ENCODE measurements at regions not wholly inside any gene's neighbourhood (a gene's known extent, or its start where the extent isn't known, plus 50 kb on each side); places are given as distances from the start of the nearest gene placed in this dataset.

- H2AK5ac ChIP-seq (ENCODE audit: insufficient read length, low read length), result no peak overlapping the region
- H3K79me1 ChIP-seq (ENCODE audit: insufficient read depth, low read depth, low read length, poor library complexity, severe bottlenecking), result no peaks in the 10 kb centered on the region
Observed at GRCh38 chr13:111525320-111526118, 205.1 kb downstream of the TEX29 start.

More at GRCh38 chr13:111525320-111526118, 205.1 kb downstream of the TEX29 start:
- H3T11ph ChIP-seq (ENCODE audit: low read length), result no peak overlapping the region
- no peak overlapping the region for H2AFZ ChIP-seq (ENCODE audit: low read length)
- no peak overlapping the region for H2BK5ac ChIP-seq (ENCODE audit: insufficient read length, low read length)
- H4K20me1 ChIP-seq (ENCODE audit: control insufficient read depth, insufficient read depth, insufficient read length), result no peaks in the 10 kb centered on the region
- H3K4me1 ChIP-seq (ENCODE audit: insufficient read depth, low read length), result peaks cover 2% of the 10 kb centered on the region; the same call in 1 of the 2 replicates
- no peak overlapping the region for H4K91ac ChIP-seq (ENCODE audit: insufficient read length, low read depth, low read length)
- Mint-ChIP-seq H3K27ac (no peak overlapping the region), H3K27me3 (ENCODE audit: low read depth) (peaks cover 20% of the 10 kb centered on the region), H3K36me3 (ENCODE audit: insufficient read depth in 1 of 3, low read depth in 3 of 3) (no peaks in the 10 kb centered on the region), H3K4me1 (peaks cover 12 to 16% of the 10 kb centered on the region in 2 experiments), H3K4me3 (no peak overlapping the region), H3K9me3 (no peaks in the 10 kb centered on the region)
- no peak for DNase-seq
- no peak for TF ChIP-seq CTCF (conservative IDR thresholded peaks at IDR 0.05)
- no peak overlapping the region for H2BK120ac ChIP-seq (ENCODE audit: low read depth, low read length, poor library complexity, severe bottlenecking)
- no peak overlapping the region for H2BK15ac ChIP-seq (ENCODE audit: low read depth, low read length)
- no peaks in the 10 kb centered on the region for H3K9me3 ChIP-seq (ENCODE audit: control insufficient read depth, low read depth, low read length)
- H4K5ac ChIP-seq (ENCODE audit: insufficient read length, low read depth, low read length), result no peak overlapping the region
- H2BK12ac ChIP-seq (ENCODE audit: insufficient read length, low read depth, low read length), result no peak overlapping the region
- H3K56ac ChIP-seq (ENCODE audit: insufficient read length, low read depth, low read length), result no peak overlapping the region
- no CpG with 5 or more reads among the region's 3 CpGs for WGBS (ENCODE audit: extremely low coverage, insufficient read length, low lambda C conversion rate)
- H3K9ac ChIP-seq (ENCODE audit: extremely low read depth, insufficient read length, low read length), result no peak overlapping the region
- H3K23ac ChIP-seq (ENCODE audit: insufficient read length, low read depth, low read length), result no peak overlapping the region
- H3K79me2 ChIP-seq (ENCODE audit: insufficient read depth, low read length), result no peaks in the 10 kb centered on the region
- no peaks in the 10 kb centered on the region for H3K23me2 ChIP-seq (ENCODE audit: insufficient read length, low read depth, low read length, poor library complexity, severe bottlenecking)
- H3K27me3 ChIP-seq (ENCODE audit: insufficient read depth, low read length), result peaks cover 3% of the 10 kb centered on the region; the same call in 1 of the 2 replicates
- no peak overlapping the region for H3K4ac ChIP-seq (ENCODE audit: low read depth, low read length)
- no peak overlapping the region for H3K18ac ChIP-seq (ENCODE audit: insufficient read length, low read depth, low read length)
- H3K14ac ChIP-seq (ENCODE audit: insufficient read depth, low read length), result no peak overlapping the region
- no peak overlapping the region for H3K27ac ChIP-seq (ENCODE audit: insufficient read length, low read depth, low read length)
- no peak overlapping the region for H3K4me2 ChIP-seq (ENCODE audit: insufficient read depth, insufficient read length, low read length)
- H4K8ac ChIP-seq (replicated peaks; ENCODE audit: insufficient read length, low read depth, low read length), result no peak overlapping the region
- H2BK20ac ChIP-seq (ENCODE audit: low read depth, low read length, poor library complexity, severe bottlenecking), result no peak overlapping the region
